SK-N-SH treated with all-trans-retinoic acid at 6 μM for 48 hours (cell line): ENCODE measurements at regions not wholly inside any gene's neighbourhood (a gene's known extent, or its start where the extent isn't known, plus 50 kb on each side); places are given as distances from the start of the nearest gene placed in this dataset.

Experiments used
- ARNTL ChIP-seq: fragments of 450-650 bp; formaldehyde crosslinking; IDR thresholded peaks from 2 replicates; pipeline ENCODE4 v1.5.0; 2020; ENCODE audit warnings: low read depth, mild to moderate bottlenecking, moderate library complexity, borderline replicate concordance
- BACH2 ChIP-seq: fragments of 250-450 bp; sonication (Bioruptor Pico); IDR thresholded peaks from 2 replicates; pipeline ENCODE4 v1.9.0; 2021; ENCODE audit warnings: mild to moderate bottlenecking, borderline replicate concordance
- GLIS3 ChIP-seq: fragments of 250-450 bp; sonication (Bioruptor Pico); IDR thresholded peaks from 2 replicates; pipeline ENCODE4 v1.5.0; 2020; ENCODE audit warnings: mild to moderate bottlenecking, moderate library complexity
- RARB ChIP-seq: fragments of 250-450 bp; sonication (Bioruptor Pico); IDR thresholded peaks from 2 replicates; pipeline ENCODE4 v1.8.0; 2021; ENCODE audit warnings: mild to moderate bottlenecking, moderate library complexity
- TOX ChIP-seq: fragments of 250-450 bp; sonication (Bioruptor Pico); IDR thresholded peaks from 2 replicates; pipeline ENCODE4 v1.8.0; 2021; ENCODE audit warnings: mild to moderate bottlenecking, moderate library complexity, borderline replicate concordance
- ZC3H10 ChIP-seq: fragments of 250-450 bp; sonication (Bioruptor Pico); IDR thresholded peaks from 2 replicates; pipeline ENCODE4 v1.5.1; 2021; ENCODE audit warnings: mild to moderate bottlenecking, moderate library complexity
- TF ChIP-seq, protein P1 (sequence below): fragments of 250-450 bp; sonication (Bioruptor Pico); IDR thresholded peaks from 2 replicates; pipeline ENCODE4 v1.8.0; 2020; ENCODE audit warnings: mild to moderate bottlenecking, moderate library complexity, borderline replicate concordance
- TF ChIP-seq, protein P2 (sequence below): fragments of 250-450 bp; sonication (Bioruptor Pico); IDR thresholded peaks from 2 replicates; pipeline ENCODE4 v1.5.1; 2020; ENCODE audit warnings: low read depth, mild to moderate bottlenecking, moderate library complexity

DNA sequence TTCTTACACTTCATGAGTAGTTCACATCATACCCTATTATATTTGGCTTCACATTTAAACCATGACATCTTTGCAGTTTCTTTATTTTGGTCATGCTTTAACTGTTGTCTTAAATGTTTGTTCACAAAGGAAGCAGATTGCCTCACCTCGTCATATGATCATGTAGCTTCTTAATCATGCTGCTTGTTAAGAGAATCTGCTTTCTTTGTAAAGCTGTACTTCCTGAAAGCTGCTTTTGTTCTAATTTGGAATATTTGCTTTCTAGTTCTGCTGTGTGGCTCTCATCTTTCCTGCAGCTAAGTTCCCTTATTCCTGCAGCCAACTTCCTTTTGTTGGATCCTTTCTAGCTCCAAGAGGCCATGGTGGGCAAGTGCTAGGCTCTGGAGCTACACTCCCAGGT, 62.9 kb upstream of the SIM2 start:
- TF ChIP-seq, protein P1, sequence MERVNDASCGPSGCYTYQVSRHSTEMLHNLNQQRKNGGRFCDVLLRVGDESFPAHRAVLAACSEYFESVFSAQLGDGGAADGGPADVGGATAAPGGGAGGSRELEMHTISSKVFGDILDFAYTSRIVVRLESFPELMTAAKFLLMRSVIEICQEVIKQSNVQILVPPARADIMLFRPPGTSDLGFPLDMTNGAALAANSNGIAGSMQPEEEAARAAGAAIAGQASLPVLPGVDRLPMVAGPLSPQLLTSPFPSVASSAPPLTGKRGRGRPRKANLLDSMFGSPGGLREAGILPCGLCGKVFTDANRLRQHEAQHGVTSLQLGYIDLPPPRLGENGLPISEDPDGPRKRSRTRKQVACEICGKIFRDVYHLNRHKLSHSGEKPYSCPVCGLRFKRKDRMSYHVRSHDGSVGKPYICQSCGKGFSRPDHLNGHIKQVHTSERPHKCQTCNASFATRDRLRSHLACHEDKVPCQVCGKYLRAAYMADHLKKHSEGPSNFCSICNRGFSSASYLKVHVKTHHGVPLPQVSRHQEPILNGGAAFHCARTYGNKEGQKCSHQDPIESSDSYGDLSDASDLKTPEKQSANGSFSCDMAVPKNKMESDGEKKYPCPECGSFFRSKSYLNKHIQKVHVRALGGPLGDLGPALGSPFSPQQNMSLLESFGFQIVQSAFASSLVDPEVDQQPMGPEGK, result no peak
- TF ChIP-seq TOX (CRISPR knock-in tag) (no peak), ARNTL (CRISPR knock-in tag) (no peak), RARB (CRISPR knock-in tag) (no peak), GLIS3 (CRISPR knock-in tag) (no peak), BACH2 (CRISPR knock-in tag) (no peak), ZC3H10 (CRISPR knock-in tag) (no peak)
- TF ChIP-seq, protein P2, sequence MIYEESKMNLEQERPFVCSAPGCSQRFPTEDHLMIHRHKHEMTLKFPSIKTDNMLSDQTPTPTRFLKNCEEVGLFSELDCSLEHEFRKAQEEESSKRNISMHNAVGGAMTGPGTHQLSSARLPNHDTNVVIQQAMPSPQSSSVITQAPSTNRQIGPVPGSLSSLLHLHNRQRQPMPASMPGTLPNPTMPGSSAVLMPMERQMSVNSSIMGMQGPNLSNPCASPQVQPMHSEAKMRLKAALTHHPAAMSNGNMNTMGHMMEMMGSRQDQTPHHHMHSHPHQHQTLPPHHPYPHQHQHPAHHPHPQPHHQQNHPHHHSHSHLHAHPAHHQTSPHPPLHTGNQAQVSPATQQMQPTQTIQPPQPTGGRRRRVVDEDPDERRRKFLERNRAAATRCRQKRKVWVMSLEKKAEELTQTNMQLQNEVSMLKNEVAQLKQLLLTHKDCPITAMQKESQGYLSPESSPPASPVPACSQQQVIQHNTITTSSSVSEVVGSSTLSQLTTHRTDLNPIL (CRISPR knock-in tag), result no peak
